Activated CD8-positive, alpha-beta memory T cell treated with anti-CD3 and anti-CD28 coated beads, Interleukin-2, amount 50 U/mL, for 24 hours (primary cell): ENCODE measurements at regions not wholly inside any gene's neighbourhood (a gene's known extent, or its start where the extent isn't known, plus 50 kb on each side); places are given as distances from the start of the nearest gene placed in this dataset.
"Not testable (repeated sequence)": the region's sequence is repeated elsewhere in the genome, so short reads cannot be mapped to it uniquely, and the experiment has no call there.

Experiments used
- DNase-seq: peaks from one replicate; pipeline ENCODE4 v3.0.0-alpha.2; 2020; ENCODE audit errors: extremely low read depth

DNA sequence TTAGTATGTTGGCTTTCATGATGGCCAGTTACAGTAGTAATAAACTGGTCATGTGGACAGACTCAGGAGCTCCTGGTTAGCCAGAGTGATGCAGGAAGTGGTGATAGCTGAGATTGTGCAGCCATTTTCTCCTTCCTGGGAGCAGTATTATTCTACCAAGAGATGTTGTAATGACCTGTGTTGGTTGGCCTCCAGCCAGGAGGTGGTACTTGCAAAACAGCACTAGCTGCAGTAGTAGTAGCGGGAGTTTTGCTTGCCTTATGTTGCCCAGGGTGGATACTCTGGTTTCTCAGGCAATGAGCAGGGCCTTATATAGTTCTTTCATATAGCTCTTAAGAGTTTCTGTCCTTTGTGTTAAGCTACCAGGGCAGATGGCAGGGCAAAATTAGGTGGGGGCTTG lies 998.8 kb downstream of the GLUD2 start:
- DNase-seq: no peak

DNA sequence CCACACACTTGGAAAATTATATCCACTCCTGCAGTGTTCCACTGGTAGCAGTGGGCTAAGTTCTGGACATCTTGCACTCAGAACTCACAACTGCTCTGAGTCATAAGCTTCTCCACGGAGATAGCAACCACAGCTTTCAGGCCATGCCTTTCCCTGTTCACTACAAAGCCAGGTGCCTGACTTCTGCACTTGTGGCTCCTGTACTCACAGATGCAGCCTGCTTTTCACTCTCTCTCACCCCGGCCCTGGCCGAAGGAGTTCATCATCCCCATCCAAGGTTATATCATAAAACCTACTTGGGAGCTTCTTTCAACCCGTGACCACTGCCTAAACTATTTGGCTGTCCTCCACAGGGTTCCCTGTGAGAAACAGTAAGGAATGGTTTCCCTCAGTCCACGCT lies 999.4 kb downstream of the GLUD2 start:
- DNase-seq: no peak

DNA sequence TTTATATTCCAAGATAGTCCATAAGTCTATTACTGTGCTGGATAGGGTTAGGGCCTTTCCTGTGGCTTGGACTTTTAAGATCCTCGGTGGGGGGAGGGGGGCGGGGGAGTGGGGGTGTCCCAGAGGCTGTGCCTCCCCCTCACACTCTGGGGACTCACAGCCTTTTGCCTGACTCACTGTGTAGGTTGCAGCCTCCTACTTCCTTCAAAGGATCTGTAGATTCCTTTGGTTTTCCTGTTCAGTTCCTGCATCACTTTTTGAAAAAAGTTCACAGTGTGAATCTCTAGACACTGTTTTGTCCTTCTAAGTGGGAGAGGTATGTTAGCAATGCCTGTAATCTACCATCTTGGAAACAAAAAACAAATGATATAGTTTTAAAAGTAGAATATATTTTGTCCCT lies 999.9 kb downstream of the GLUD2 start:
- DNase-seq: no peak

DNA sequence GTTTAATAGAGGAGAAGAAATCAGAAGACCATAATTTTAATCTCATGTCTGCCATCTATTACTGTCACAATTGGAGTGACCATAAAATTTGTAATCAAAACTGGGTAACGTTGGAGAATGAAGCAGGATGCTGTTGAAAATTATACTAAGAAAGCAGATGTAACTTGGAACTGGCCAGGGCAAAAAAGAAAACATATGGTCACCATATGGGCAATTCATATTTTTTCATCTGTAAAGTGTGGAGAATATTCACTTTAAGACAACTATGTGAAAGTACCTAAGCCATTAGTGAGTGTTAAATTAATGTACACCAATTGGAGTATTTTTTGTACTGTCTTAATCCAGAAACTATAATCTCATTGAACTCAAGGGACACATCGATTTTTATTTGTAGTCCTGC lies 1008.0 kb downstream of the GLUD2 start:
- no peak for DNase-seq

DNA sequence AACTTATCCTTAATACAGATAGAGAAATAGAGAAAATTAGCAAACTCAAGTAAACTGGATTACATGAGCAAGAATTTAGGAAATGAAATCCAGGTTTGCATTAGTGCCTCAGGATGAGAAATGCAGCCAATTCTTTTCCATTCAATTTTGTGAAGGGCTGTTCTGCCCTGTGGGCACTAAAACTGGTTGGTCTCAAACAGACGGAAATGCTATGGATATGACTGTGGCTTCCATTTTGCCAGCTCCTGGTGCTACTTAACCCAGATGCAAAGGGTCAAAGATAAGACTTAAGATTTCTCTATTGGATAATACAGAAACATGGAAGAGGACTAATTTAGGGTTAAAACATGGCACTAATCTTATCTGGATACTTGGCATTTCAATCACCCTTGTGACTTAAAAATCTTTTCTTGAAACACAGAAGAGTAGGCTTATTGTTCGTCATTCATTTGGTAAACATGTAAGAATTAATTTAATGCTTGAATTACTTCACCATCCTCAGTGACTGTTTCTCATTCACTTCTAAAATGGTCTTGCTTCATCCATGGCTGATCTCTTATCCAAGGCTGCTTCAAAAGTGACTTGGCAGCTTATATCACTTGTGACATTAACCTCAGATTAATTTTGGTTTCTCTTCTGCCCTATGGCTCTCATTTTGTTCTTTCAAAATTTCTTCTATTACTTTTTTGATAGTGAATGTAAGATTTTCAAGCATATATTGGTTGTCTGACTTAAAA lies 1008.7 kb downstream of the GLUD2 start:
- DNase-seq: no peak

DNA sequence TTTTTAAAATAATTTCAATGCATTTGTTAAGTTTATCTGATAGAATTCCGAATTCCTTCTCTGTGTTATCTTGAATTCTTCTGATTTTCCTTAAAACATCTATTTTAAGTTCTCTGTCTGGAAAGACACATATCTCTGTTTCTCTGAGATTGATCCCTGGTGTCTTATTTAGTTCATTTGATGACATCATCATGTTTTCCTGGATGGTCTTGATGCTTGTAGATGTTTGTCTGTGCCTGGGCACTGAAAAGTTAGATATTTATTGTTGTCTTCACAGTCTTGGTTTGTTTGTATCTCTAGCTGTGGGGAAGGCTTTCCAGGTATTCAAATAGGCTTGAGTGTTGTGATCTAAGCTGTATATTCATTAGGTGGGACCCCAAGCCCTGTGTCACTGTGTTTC lies 1028.8 kb downstream of the GLUD2 start:
- no peak for DNase-seq

DNA sequence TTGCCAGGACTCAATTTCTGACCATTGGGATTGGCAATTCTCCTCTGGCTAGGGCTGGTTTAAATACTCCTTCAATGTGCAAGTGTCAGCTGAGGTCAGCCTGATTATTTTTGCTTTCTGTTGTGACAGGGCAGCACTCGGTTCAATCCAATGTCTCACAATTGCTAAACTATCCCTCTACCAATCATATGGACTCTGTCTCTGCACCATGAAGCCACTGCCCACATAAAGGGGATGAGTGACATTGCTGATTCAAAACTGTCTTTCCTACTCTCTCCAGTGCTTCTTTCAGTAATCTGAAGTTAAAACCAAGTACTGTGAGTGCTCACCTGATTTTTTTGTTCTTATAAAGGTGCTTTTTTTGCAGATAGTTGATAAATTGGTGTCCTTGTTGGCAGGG lies 1030.7 kb downstream of the GLUD2 start:
- no peak for DNase-seq

DNA sequence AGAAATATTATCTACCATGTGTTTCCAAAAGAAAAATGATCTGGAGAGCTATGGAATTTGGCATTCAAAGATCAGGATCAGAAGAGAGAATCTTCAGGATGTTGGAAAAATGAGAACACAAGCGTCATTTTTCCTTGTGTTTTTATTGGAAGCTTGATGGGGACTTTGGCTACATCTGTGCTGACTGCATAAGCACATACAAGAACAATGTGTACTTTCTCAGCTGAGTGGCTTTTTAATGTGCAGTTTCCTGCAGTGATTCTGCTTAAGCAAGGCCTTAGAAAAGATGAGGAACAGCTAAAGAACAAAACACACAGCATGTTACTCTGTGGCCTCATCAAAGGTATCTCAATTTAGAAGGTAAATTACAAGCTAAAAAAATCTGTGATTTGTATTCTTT lies 1039.9 kb downstream of the GLUD2 start:
- no peak for DNase-seq

DNA sequence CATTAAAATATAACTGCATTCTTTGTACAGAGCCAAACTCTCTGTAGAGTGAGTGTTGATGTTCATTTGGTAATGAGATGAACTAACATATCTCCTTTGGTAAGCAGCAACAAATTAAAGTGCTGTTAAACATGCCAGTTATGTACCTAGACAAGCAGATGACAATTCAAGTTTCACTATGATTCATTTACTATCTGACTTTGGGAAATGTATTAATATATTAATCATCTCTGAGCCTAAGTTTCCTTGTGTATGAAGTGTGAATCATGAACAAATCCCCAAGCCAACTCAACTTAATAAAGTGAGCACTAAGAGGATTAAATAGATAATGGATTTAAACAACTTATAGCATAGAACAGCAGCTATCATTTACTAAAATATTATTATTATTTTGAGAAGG lies 1044.2 kb downstream of the GLUD2 start:
- no peak for DNase-seq

DNA sequence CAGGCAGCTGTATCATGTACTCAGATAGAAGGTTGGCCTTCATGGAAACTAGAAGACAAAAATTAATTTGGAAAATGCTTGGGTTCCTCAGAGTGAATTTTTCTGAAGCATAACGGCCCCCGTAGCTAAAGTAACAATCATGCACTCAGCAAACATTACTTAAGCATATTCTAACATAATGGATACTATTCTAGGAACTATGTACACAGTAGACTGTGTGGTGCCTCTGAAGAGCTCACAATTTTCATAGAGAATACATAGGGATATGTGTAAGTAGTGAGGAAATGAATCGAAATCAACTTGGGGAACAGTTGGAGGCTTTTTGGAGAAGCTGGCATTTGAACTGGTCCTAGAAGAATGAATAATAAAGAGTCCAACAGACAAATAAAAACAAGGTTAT lies 1045.0 kb downstream of the GLUD2 start:
- DNase-seq: no peak

DNA sequence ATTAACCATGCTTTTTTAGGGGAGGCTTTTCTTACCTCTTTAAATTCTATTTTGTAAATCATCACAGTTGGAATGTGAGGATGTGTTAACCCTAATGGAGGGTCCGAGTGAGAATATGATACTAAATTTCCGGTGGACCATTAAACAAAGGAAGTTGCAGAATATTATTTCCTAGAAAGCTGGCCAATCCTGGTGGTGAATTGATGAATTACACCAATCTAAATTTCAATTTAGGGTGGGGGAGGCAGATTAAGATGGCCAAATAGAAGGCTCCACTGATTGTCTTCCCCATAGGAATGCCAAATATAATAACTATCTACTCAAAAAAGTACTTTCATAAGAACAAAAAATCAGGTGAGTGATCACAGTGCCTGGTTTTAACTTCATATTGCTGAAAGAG lies 1045.6 kb downstream of the GLUD2 start:
- no peak for DNase-seq

DNA sequence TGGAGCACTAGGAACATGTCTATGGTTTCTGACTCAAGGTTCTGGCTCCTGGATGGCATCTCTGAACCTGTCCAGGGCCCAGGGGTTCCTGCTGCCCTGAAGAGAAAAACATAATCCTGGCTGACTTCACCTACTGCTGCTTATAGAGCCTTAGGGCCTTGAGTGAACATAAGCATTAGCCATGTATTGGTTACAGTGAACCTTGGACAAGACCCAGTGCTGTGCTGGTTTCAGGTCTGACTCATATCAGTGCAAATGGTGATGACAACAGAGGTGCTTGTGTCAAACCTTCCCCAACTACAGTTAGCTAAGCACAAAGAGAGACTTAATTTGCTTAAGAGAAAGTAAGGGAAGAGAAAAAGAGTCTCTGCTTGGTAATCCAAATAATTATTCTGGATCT lies 1047.2 kb downstream of the GLUD2 start:
- DNase-seq: no peak

DNA sequence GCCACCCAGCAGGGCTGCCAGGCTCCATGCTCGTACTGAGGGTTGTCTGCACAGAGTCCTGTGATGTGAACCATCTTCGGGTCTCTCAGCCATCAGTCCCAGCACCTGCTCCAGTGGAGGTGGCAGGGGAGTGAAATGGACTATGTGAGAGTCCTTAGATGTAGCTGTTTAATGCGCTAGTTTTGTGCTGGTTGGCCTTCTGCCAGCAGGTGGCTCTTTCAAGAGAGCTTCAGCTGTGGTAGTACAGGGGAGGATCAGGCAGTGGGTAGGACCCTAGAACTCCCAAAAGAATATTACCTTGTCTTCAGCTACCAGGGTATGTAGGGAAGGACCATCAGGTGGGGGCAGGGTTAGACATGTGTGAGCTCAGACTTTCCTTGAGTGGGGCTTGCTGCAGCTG lies 1066.0 kb downstream of the GLUD2 start:
- no peak for DNase-seq

DNA sequence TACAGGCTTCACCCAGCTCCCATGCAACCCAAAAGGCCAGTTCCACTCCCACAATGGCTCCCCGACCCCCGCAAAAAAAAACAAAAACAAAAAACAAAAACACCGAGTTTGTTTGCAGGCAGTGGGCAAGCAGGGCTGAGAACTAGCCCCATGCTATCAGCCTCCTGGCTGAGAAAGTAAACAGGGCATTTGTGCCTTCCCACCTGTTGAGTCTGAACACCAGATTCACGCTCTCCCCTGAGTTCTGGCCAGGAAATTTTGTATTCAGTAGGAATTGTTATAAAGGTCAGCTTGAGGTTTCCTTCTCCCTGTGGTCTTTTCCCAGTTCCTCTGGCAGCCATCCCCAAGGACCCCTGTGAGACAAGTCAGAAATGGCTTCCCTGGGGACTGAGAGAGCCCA lies 1066.5 kb downstream of the GLUD2 start:
- no peak for DNase-seq

DNA sequence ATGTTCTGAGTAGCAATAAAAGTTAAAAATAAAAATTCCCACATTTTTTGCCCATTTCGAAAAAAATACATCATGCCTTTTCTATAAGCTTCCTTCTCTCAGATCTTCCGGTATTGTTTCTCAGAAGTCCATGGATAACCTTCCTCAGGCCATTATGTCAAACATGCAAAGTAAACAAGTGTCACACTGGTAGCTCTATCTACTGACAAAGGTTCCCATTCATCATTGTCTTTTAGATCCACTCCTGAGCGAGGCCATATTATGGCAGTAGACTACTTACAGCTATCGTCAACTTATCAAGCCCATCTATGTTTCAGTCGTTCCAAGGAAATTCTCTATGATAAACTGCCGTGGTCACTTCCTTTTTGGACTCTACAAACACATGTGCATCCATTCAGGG lies 1068.2 kb downstream of the GLUD2 start:
- no peak for DNase-seq

DNA sequence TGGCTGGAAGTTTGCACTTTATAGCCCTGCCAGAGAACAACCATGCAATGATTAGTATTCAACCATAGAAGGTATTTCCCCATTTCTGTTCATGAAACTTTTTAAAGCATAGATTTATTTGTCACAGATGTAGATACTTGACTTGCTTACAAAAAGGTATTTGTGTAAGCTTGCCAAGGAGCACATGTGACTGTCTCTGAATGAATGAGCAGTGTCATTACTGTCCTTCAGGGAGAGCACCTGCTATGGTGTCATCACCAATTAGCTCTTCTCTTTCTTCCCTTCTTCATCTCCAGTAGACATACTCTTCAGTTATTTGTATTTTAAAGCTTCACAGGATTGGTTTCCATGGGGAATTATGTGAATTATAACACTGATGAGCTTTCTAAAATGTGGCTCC lies 1064.7 kb upstream of the GRIA3 start:
- no peak for DNase-seq

DNA sequence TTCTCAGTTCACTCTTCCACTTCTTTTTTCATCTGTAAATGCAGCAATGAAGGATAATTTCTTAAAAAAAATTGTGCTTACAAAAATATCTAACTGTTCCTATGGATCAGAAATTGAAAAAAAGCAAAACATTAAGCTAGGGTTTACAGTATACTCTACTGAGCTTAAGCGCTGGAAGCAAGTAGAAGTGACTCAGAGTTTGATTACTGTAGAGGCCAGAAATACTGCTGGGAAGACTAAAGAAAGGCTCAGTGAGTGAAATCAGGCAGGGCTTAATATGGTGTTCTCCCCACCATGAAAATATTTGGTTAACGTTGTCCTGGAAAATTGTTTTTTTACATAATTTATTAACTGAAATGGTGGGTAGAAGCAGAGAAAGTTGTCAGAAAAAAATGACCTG lies 1061.8 kb upstream of the GRIA3 start:
- no peak for DNase-seq

DNA sequence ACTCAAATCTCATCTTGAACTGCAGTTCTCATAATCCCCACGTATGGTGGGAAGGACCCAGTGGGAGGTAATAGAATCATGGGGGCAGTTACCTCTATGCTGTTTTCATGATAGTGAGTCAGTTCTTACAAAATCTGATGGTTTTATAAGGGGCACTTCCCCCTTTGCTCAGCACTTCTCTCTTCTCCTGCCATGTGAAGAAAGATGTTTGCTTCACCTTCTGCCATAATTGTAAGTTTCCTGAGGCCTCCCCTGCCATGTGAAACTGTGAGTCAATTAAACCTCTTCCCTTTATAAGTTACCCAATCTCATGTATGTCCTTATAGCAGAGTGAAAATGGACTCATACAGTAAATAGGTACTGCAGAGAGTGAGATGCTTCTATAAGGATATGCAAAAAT lies 1050.6 kb upstream of the GRIA3 start:
- DNase-seq: no peak

DNA sequence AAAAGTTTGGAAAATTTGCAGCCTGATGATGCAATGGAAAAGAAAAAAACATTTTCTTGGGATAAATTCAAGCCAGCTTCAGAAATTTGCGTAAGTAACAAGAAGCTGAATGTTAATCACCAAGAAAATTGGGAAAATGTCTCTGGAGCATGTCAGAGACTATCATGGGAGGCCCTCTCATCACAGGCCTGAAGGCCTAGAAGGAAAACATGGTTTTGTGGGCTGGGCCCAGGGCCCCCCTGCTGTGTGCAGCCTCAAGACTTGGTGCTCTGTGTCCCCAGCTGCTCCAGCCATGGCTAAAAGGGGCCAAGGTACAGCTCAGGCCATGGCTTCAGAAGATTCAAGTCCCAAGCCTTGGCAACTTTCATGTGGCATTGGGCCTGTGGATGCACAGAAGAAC lies 1049.8 kb upstream of the GRIA3 start:
- no peak for DNase-seq

DNA sequence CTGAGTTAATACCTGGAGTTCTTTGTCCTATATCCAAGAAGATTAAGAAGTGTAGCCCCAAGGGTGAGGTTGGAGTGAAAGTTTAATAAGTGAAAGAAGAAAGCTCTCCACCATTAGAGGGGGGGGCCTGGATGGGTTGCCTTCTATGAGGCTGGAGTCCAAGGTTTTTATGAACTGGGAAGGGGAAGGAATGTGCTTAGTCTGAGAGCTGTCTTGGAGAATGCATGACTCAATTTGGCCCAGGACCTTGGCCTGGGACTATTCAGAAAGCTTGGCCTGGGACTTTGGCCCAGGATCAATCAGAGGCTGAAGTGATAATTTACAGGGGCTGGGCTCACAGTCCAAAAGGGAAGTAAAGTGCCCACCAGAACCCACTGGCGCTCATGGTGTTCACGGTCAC lies 1049.0 kb upstream of the GRIA3 start:
- no peak for DNase-seq

DNA sequence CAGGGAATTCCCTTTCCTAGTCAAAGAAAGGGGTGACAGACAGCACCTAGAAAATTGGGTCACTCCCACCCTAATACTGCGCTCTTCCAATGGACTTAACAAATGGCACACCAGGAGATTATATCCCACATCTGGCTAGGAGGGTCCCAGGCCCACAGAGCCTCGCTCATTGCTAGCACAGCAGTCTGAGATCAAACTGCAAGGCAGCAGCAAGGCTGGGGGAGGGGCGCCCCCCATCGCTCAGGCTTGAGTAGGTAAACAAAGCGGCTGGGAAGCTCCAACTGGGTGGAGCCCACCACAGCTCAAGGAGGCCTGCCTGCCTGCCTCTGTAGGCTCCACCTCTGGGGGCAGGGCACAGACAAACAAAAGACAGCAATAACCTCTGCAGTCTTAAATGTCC lies 1043.9 kb upstream of the GRIA3 start:
- not testable (repeated sequence) for DNase-seq

DNA sequence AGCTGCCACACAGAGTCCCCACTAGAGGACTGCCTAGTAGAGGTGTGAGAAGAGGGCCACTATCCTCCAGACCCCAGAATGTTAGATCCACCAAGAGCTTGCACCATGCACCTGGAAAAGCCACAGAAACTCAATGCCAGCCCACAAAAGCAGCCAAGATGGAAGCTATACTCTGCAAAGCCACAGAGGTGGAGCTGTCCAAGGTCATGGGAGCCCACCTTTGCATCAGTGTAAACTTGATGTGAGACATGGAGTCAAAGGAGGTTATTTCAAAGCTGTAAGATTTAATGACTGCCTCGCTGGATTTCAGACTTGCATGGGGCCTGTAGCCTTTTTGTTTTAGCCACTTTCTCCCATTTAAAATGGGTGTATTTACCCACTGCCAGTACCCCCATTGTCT lies 1030.1 kb upstream of the GRIA3 start:
- no peak for DNase-seq

DNA sequence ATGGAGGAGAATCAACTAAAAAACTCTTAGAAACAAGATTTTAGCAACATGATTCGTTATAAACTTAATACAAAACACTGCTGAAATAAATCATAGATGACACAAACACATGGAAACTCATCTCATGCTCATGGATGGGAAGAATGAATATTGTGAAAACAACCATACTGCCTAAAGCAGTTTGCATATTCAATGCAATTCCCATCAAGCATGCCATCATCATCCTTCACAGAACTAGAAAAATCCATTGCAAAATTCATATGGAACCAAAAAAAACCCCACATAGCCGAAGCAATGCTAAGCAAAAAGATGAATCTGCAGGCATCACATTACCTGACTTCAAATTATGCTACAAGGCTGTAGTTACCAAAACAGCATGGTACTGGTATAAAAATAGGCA lies 1015.8 kb upstream of the GRIA3 start:
- no peak for DNase-seq

DNA sequence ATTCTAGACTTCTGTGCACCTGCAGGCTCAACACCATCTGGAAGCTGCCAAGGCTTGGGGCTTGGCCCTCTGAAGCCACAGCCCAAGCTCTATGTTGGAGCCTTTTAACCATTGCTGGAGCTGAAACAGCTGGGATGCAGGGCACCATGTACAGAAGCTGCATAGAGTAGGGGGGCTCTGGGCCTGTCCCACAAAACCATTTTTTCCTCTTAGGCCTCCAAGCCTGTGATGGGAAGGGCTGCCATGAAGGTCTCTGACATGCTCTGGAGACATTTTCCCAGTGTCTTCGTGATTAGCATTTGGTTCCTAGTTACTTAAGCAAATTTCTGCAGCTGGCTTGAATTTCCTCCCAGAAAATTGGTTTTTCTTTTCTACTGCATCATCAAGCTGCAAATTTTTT lies 999.3 kb upstream of the GRIA3 start:
- no peak for DNase-seq
